GM23338 (cell line): ENCODE measurements at regions not wholly inside any gene's neighbourhood (a gene's known extent, or its start where the extent isn't known, plus 50 kb on each side); places are given as distances from the start of the nearest gene placed in this dataset.

Source experiments
- ATAC-seq: fragments of 200-7000 bp; cut with Tn5 transposase; 3 replicates; pipeline ENCODE4 v1.9.1; 2020
- DNase-seq: peaks from one replicate; pipeline ENCODE4 v3.0.0-alpha.2; 2015; ENCODE audit warnings: low spot score
- H2AFZ ChIP-seq: fragments of 200-600 bp; sonication (generic); 2 replicates; pipeline ENCODE4 v1.8.0; 2016; ENCODE audit warnings: antibody characterized with exemption, mild to moderate bottlenecking, moderate library complexity
- H3F3A ChIP-seq: fragments of 200-600 bp; sonication (generic); replicated peaks from 2 replicates; pipeline ENCODE4 v1.8.0; 2017; ENCODE audit warnings: antibody characterized with exemption, mixed run types, low read depth
- H3K27ac ChIP-seq: fragments of 200-600 bp; sonication (generic); 2 replicates; pipeline ENCODE4 v1.6.1; 2016; ENCODE audit warnings: low read depth
- H3K27me3 ChIP-seq: fragments of 200-600 bp; sonication (generic); 2 replicates; pipeline ENCODE4 v1.8.0; 2016; ENCODE audit warnings: mild to moderate bottlenecking, mixed run types, moderate library complexity; ENCODE audit not compliant: insufficient read depth
- H3K36me3 ChIP-seq: fragments of 200-600 bp; sonication (generic); 2 replicates; pipeline ENCODE4 v1.8.0; 2016; ENCODE audit warnings: mild to moderate bottlenecking; ENCODE audit not compliant: insufficient read depth
- H3K4me1 ChIP-seq: fragments of 200-600 bp; sonication (generic); 2 replicates; pipeline ENCODE4 v1.8.0; 2016; ENCODE audit warnings: mild to moderate bottlenecking, moderate library complexity; ENCODE audit not compliant: insufficient read depth
- H3K4me2 ChIP-seq: fragments of 200-600 bp; sonication (generic); 2 replicates; pipeline ENCODE4 v1.7.1; 2017; ENCODE audit warnings: mixed run types
- H3K4me3 ChIP-seq: fragments of 200-600 bp; sonication (generic); 2 replicates; pipeline ENCODE4 v1.6.1; 2016; ENCODE audit warnings: mixed run types
- H3K79me2 ChIP-seq: fragments of 200-600 bp; sonication (generic); replicated peaks from 2 replicates; pipeline ENCODE4 v1.8.0; 2017; ENCODE audit warnings: mild to moderate bottlenecking; ENCODE audit not compliant: insufficient read depth
- H3K9me2 ChIP-seq: fragments of 200-600 bp; sonication (generic); 2 replicates; pipeline ENCODE4 v1.8.0; 2017; ENCODE audit not compliant: insufficient read depth
- H4K20me1 ChIP-seq: fragments of 200-600 bp; sonication (generic); replicated peaks from 2 replicates; pipeline ENCODE4 v1.8.0; 2017; ENCODE audit warnings: mild to moderate bottlenecking; ENCODE audit not compliant: insufficient read depth
- H3K27ac Mint-ChIP-seq: 2 replicates; pipeline ENCODE4 v1.8.0; 2020; ENCODE audit warnings: inconsistent platforms, mild to moderate bottlenecking, moderate library complexity, mixed read lengths
- H3K27me3 Mint-ChIP-seq: 3 replicates; pipeline ENCODE4 v1.8.0; 2022; ENCODE audit warnings: low read depth, mild to moderate bottlenecking, moderate library complexity, mixed read lengths, inconsistent platforms; ENCODE audit not compliant: insufficient read depth, poor library complexity
- H3K36me3 Mint-ChIP-seq: 3 replicates; pipeline ENCODE4 v1.8.0; 2021; ENCODE audit warnings: low read depth, mild to moderate bottlenecking, inconsistent platforms, moderate library complexity, mixed read lengths
- H3K4me1 Mint-ChIP-seq: 3 replicates; pipeline ENCODE4 v1.8.0; 2020; ENCODE audit warnings: mild to moderate bottlenecking, inconsistent platforms, mixed read lengths
- H3K4me3 Mint-ChIP-seq: 3 replicates; pipeline ENCODE4 v1.8.0; 2021; ENCODE audit warnings: moderate library complexity, mild to moderate bottlenecking, inconsistent platforms, mixed read lengths
- H3K9me3 Mint-ChIP-seq: 3 replicates; pipeline ENCODE4 v1.8.0; 2020; ENCODE audit warnings: moderate library complexity, mild to moderate bottlenecking, inconsistent platforms, mixed read lengths
- CREB1 ChIP-seq: fragments of 250-450 bp; sonication (Bioruptor Pico); IDR thresholded peaks from 2 replicates; pipeline ENCODE4 v1.5.0; 2020; ENCODE audit warnings: low read depth, mild to moderate bottlenecking, moderate library complexity
- CTCF ChIP-seq, 2 experiments: fragments of 200-600 bp in 1 of 2; sonication (generic) in 1 of 2; conservative IDR thresholded peaks; 2 replicates each; pipeline versions ENCODE4 v1.5.1 to v1.6.1; 2016 to 2017; ENCODE audit warnings: antibody characterized with exemption in 2 of 2, low read depth in 2 of 2, mild to moderate bottlenecking in 2 of 2, moderate library complexity in 1 of 2
- EZH2 ChIP-seq: fragments of 200-600 bp; sonication (generic); IDR thresholded peaks from one replicate; pipeline ENCODE4 v1.8.0; 2017; ENCODE audit warnings: antibody characterized with exemption, mild to moderate bottlenecking, low read depth; ENCODE audit not compliant: unreplicated experiment
- EZH2phosphoT487 ChIP-seq: fragments of 200-600 bp; sonication (generic); IDR thresholded peaks from one replicate; pipeline ENCODE4 v1.8.1; 2018; ENCODE audit warnings: antibody characterized with exemption; ENCODE audit not compliant: unreplicated experiment
- JUNB ChIP-seq: IDR thresholded peaks from one replicate; pipeline ENCODE4 v1.6.1; 2016; ENCODE audit warnings: antibody characterized with exemption; ENCODE audit not compliant: unreplicated experiment
- POLR2AphosphoS5 ChIP-seq: IDR thresholded peaks from 2 replicates; pipeline ENCODE4 v1.6.1; 2016; ENCODE audit warnings: antibody characterized with exemption, low read depth
- ZNF114 ChIP-seq: fragments of 250-450 bp; sonication (Bioruptor Pico); IDR thresholded peaks from 2 replicates; pipeline ENCODE4 v1.5.0; 2020; ENCODE audit warnings: mild to moderate bottlenecking, moderate library complexity
- ZNF331 ChIP-seq: fragments of 250-450 bp; sonication (Bioruptor Pico); IDR thresholded peaks from 2 replicates; pipeline ENCODE4 v1.5.0; 2020; ENCODE audit warnings: low read depth, mild to moderate bottlenecking, moderate library complexity
- TF ChIP-seq, protein P1 (sequence below): IDR thresholded peaks from one replicate; pipeline ENCODE4 v1.6.1; 2018; ENCODE audit warnings: antibody characterized with exemption; ENCODE audit not compliant: unreplicated experiment
- TF ChIP-seq, protein P2 (sequence below): IDR thresholded peaks from 2 replicates; pipeline ENCODE4 v1.6.1; 2016; ENCODE audit warnings: antibody characterized with exemption

GRCh38 chr4:110959041-110959643, 336.3 kb upstream of the PITX2 start:
- Histone ChIP-seq H3K27ac (no peak overlapping the region), H3K27me3 (no peaks in the 10 kb centered on the region), H3K9me2 (no peaks in the 10 kb centered on the region), H2AFZ (no peak overlapping the region), H3K79me2 (no peaks in the 10 kb centered on the region), H3K4me2 (no peak overlapping the region), H4K20me1 (no peaks in the 10 kb centered on the region), H3K4me1 (peaks cover 19% of the 10 kb centered on the region), H3K4me3 (no peak overlapping the region), H3F3A (no peaks in the 10 kb centered on the region), H3K36me3 (no peaks in the 10 kb centered on the region)
- Mint-ChIP-seq H3K9me3 (no peaks in the 10 kb centered on the region), H3K4me1 (peaks cover 12% of the 10 kb centered on the region; the same call in 2 of the 3 replicates), H3K27me3 (no peaks in the 10 kb centered on the region), H3K36me3 (no peaks in the 10 kb centered on the region), H3K4me3 (no peak overlapping the region), H3K27ac (no peak overlapping the region)
- ATAC-seq (no peak), DNase-seq (no peak)
- TF ChIP-seq EZH2phosphoT487 (no peak), CTCF (conservative IDR thresholded peaks at IDR 0.05; ENCODE audit: low read depth in 2 of 2) (peak in 1 of 2 experiments; percentile 52; a peak in 3 of 4 replicates)

DNA sequence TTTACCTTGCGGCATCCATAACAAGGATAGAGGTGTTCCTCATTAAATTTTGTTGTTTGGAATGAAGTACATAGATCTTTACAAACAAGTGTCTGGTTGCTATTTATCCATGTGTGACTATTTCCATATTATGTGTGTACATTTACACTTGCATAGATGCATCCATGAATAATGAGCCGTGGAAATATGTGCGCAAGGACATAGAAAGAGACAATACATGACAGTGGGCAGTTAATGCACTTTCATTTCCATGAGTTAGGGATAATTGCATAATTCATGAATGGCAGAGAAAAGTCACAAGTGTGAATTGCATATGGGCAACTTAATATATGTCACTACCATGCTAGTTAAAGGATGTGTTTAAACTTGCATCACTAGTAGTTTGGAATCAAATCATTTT, 338.2 kb upstream of the PITX2 start:
- Mint-ChIP-seq H3K4me3 (no peak overlapping the region), H3K27me3 (no peaks in the 10 kb centered on the region), H3K36me3 (no peaks in the 10 kb centered on the region), H3K4me1 (peaks cover 12% of the 10 kb centered on the region; the same call in 2 of the 3 replicates), H3K27ac (0 out of 2 replicates have a peak overlapping the region, but pooled peaks have one; percentile 3), H3K9me3 (no peaks in the 10 kb centered on the region)
- H2AFZ ChIP-seq: no peak overlapping the region
- H3K36me3 ChIP-seq: no peaks in the 10 kb centered on the region
- H3K4me3 ChIP-seq: no peak overlapping the region
- H3K27me3 ChIP-seq: no peaks in the 10 kb centered on the region
- DNase-seq (no peak), ATAC-seq (no peak)
- no peaks in the 10 kb centered on the region for H3K9me2 ChIP-seq
- peaks cover 19% of the 10 kb centered on the region for H3K4me1 ChIP-seq
- no peak overlapping the region for H3K27ac ChIP-seq
- no peak overlapping the region for H3K4me2 ChIP-seq
- H4K20me1 ChIP-seq: no peaks in the 10 kb centered on the region
- no peaks in the 10 kb centered on the region for H3F3A ChIP-seq
- no peaks in the 10 kb centered on the region for H3K79me2 ChIP-seq
- TF ChIP-seq CREB1 (CRISPR knock-in tag) (no peak), EZH2 (no peak), ZNF331 (CRISPR knock-in tag) (no peak), ZNF114 (no peak), JUNB (no peak), EZH2phosphoT487 (no peak), POLR2AphosphoS5 (no peak), CTCF (conservative IDR thresholded peaks at IDR 0.05; ENCODE audit: low read depth in 2 of 2) (no peak)
- TF ChIP-seq, protein P1, sequence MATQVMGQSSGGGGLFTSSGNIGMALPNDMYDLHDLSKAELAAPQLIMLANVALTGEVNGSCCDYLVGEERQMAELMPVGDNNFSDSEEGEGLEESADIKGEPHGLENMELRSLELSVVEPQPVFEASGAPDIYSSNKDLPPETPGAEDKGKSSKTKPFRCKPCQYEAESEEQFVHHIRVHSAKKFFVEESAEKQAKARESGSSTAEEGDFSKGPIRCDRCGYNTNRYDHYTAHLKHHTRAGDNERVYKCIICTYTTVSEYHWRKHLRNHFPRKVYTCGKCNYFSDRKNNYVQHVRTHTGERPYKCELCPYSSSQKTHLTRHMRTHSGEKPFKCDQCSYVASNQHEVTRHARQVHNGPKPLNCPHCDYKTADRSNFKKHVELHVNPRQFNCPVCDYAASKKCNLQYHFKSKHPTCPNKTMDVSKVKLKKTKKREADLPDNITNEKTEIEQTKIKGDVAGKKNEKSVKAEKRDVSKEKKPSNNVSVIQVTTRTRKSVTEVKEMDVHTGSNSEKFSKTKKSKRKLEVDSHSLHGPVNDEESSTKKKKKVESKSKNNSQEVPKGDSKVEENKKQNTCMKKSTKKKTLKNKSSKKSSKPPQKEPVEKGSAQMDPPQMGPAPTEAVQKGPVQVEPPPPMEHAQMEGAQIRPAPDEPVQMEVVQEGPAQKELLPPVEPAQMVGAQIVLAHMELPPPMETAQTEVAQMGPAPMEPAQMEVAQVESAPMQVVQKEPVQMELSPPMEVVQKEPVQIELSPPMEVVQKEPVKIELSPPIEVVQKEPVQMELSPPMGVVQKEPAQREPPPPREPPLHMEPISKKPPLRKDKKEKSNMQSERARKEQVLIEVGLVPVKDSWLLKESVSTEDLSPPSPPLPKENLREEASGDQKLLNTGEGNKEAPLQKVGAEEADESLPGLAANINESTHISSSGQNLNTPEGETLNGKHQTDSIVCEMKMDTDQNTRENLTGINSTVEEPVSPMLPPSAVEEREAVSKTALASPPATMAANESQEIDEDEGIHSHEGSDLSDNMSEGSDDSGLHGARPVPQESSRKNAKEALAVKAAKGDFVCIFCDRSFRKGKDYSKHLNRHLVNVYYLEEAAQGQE: no peak
- TF ChIP-seq, protein P2, sequence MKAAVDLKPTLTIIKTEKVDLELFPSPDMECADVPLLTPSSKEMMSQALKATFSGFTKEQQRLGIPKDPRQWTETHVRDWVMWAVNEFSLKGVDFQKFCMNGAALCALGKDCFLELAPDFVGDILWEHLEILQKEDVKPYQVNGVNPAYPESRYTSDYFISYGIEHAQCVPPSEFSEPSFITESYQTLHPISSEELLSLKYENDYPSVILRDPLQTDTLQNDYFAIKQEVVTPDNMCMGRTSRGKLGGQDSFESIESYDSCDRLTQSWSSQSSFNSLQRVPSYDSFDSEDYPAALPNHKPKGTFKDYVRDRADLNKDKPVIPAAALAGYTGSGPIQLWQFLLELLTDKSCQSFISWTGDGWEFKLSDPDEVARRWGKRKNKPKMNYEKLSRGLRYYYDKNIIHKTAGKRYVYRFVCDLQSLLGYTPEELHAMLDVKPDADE: no peak
